IMR-90 (cell line): ENCODE measurements at regions not wholly inside any gene's neighbourhood (a gene's known extent, or its start where the extent isn't known, plus 50 kb on each side); places are given as distances from the start of the nearest gene placed in this dataset.

ENCODE experiments used
- BHLHE40 ChIP-seq: fragments of 150-350 bp; IDR thresholded peaks from 2 replicates; pipeline ENCODE4 v1.6.1; 2016; ENCODE audit warnings: mild to moderate bottlenecking, low read depth, low read length
- CEBPB ChIP-seq: IDR thresholded peaks from 2 replicates; pipeline ENCODE4 v1.6.1; 2012; ENCODE audit warnings: low read depth, low read length, improper control_type of control experiment
- CHD1 ChIP-seq: IDR thresholded peaks from 2 replicates; pipeline ENCODE4 v1.6.1; 2012; ENCODE audit warnings: low read depth, low read length, improper control_type of control experiment
- MXI1 ChIP-seq: IDR thresholded peaks from 2 replicates; pipeline ENCODE4 v1.6.1; 2012; ENCODE audit warnings: low read depth, mild to moderate bottlenecking, low read length, moderate library complexity, borderline replicate concordance
- POLR2A ChIP-seq: IDR thresholded peaks from 2 replicates; pipeline ENCODE4 v1.6.1; 2012; ENCODE audit warnings: mild to moderate bottlenecking, low read depth, low read length
- RAD21 ChIP-seq: IDR thresholded peaks from 2 replicates; pipeline ENCODE4 v1.6.1; 2012; ENCODE audit warnings: low read length, improper control_type of control experiment
- RCOR1 ChIP-seq: IDR thresholded peaks from 2 replicates; pipeline ENCODE4 v1.6.1; 2012; ENCODE audit warnings: mild to moderate bottlenecking, low read length, improper control_type of control experiment; ENCODE audit not compliant: insufficient replicate concordance
- RFX5 ChIP-seq: IDR thresholded peaks from 2 replicates; pipeline ENCODE4 v1.8.0; 2012; ENCODE audit warnings: low read depth, mild to moderate bottlenecking, low read length, moderate library complexity
- TF ChIP-seq, protein P1 (sequence below): conservative IDR thresholded peaks from 2 replicates; pipeline ENCODE4 v1.5.1; 2012; ENCODE audit warnings: mild to moderate bottlenecking, low read depth, low read length, improper control_type of control experiment

DNA sequence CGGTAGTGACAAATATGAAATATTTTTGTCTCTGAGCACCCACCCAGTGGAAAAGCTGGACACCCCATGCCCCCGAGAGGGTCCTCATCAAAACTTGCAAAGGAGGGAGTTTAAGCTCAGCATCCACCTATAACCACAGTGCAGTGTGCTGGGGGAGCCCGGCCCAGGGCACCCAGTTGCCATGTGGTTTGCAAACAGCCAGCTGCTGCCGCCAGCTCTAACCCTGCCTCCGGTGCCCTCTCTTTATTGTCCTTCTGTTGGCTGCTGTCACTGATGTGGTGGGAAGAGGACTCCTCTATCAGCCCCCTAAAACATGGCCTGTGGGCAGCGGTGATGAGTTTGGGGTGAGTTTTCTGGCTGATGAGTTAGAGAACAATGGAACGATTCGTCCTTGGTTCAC lies 160.9 kb upstream of the MVB12B start:
- TF ChIP-seq, protein P1, sequence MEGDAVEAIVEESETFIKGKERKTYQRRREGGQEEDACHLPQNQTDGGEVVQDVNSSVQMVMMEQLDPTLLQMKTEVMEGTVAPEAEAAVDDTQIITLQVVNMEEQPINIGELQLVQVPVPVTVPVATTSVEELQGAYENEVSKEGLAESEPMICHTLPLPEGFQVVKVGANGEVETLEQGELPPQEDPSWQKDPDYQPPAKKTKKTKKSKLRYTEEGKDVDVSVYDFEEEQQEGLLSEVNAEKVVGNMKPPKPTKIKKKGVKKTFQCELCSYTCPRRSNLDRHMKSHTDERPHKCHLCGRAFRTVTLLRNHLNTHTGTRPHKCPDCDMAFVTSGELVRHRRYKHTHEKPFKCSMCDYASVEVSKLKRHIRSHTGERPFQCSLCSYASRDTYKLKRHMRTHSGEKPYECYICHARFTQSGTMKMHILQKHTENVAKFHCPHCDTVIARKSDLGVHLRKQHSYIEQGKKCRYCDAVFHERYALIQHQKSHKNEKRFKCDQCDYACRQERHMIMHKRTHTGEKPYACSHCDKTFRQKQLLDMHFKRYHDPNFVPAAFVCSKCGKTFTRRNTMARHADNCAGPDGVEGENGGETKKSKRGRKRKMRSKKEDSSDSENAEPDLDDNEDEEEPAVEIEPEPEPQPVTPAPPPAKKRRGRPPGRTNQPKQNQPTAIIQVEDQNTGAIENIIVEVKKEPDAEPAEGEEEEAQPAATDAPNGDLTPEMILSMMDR, result no peak
- TF ChIP-seq RCOR1 (no peak), CEBPB (no peak), POLR2A (no peak), MXI1 (no peak), CHD1 (no peak), RAD21 (no peak), BHLHE40 (no peak), RFX5 (no peak)
